GM12801 (cell line): ENCODE measurements at regions not wholly inside any gene's neighbourhood (a gene's known extent, or its start where the extent isn't known, plus 50 kb on each side); places are given as distances from the start of the nearest gene placed in this dataset.

Source experiments
- CTCF ChIP-seq: IDR thresholded peaks from one replicate; pipeline ENCODE4 v1.5.1; 2011; ENCODE audit warnings: control low read depth; ENCODE audit not compliant: insufficient read length; ENCODE audit errors: extremely low read depth

- no peak for TF ChIP-seq CTCF
These were observed 177.9 kb upstream of the SLC14A2 start for GRCh38 chr18:45437366-45437765.

- no peak for TF ChIP-seq CTCF
These were observed 175.2 kb upstream of the SLC14A2 start for GRCh38 chr18:45439851-45440645.

GRCh38 chr18:45441110-45441847 is 174.0 kb upstream of the SLC14A2 start:
- TF ChIP-seq CTCF, result no peak

- TF ChIP-seq CTCF, result no peak
These were observed 171.2 kb upstream of the SLC14A2 start for GRCh38 chr18:45444040-45444439.

- no peak for TF ChIP-seq CTCF
These were observed 167.7 kb upstream of the SLC14A2 start for GRCh38 chr18:45447355-45448265.

- TF ChIP-seq CTCF, result no peak
These were observed 166.4 kb upstream of the SLC14A2 start for GRCh38 chr18:45448871-45449270.

GRCh38 chr18:45449418-45450227 is 165.7 kb upstream of the SLC14A2 start:
- TF ChIP-seq CTCF, result no peak
